GM19240 (cell line): ENCODE measurements at regions not wholly inside any gene's neighbourhood (a gene's known extent, or its start where the extent isn't known, plus 50 kb on each side); places are given as distances from the start of the nearest gene placed in this dataset.

Source experiments
- DNase-seq: peaks from one replicate; pipeline ENCODE4 v3.0.0; 2011; ENCODE audit warnings: low spot score; ENCODE audit not compliant: insufficient read length

GRCh38 chr13:104043184-104043583 is 977.0 kb upstream of the SLC10A2 start:
- DNase-seq = no peak

GRCh38 chr13:104034891-104035290 is 968.7 kb upstream of the SLC10A2 start:
- DNase-seq = no peak

- DNase-seq = no peak
These were observed 959.1 kb upstream of the SLC10A2 start for GRCh38 chr13:104025303-104025702.

- no peak for DNase-seq
These were observed 958.4 kb upstream of the SLC10A2 start for GRCh38 chr13:104024416-104025170.

- no peak for DNase-seq
These were observed 955.7 kb upstream of the SLC10A2 start for GRCh38 chr13:104021806-104022397.

GRCh38 chr13:104017317-104017716 is 951.1 kb upstream of the SLC10A2 start:
- no peak for DNase-seq

- no peak for DNase-seq
These were observed 949.6 kb upstream of the SLC10A2 start for GRCh38 chr13:104015646-104016396.

GRCh38 chr13:104014803-104015645 is 948.8 kb upstream of the SLC10A2 start:
- no peak for DNase-seq

GRCh38 chr13:104011505-104012241 is 945.5 kb upstream of the SLC10A2 start:
- DNase-seq = no peak

GRCh38 chr13:104008541-104009435 is 942.6 kb upstream of the SLC10A2 start:
- no peak for DNase-seq

GRCh38 chr13:104008075-104008474 is 941.9 kb upstream of the SLC10A2 start:
- DNase-seq = no peak

GRCh38 chr13:104006625-104007075 is 940.4 kb upstream of the SLC10A2 start:
- DNase-seq = no peak

- DNase-seq = no peak
These were observed 938.4 kb upstream of the SLC10A2 start for GRCh38 chr13:104004572-104004971.

- no peak for DNase-seq
These were observed 936.0 kb upstream of the SLC10A2 start for GRCh38 chr13:104002216-104002615.

- no peak for DNase-seq
These were observed 935.5 kb upstream of the SLC10A2 start for GRCh38 chr13:104001766-104002165.

- DNase-seq = no peak
These were observed 930.5 kb upstream of the SLC10A2 start for GRCh38 chr13:103996733-103997132.

GRCh38 chr13:103983948-103984347 is 917.7 kb upstream of the SLC10A2 start:
- no peak for DNase-seq

GRCh38 chr13:103976371-103976770 is 910.2 kb upstream of the SLC10A2 start:
- DNase-seq = no peak

- DNase-seq = no peak
These were observed 907.5 kb upstream of the SLC10A2 start for GRCh38 chr13:103973740-103974139.
